Kidney (tissue), 13 donors: ENCODE measurements at regions not wholly inside any gene's neighbourhood (a gene's known extent, or its start where the extent isn't known, plus 50 kb on each side); places are given as distances from the start of the nearest gene placed in this dataset.

ENCODE experiments used
- DNase-seq, 5 donors: peaks; one replicate each; pipeline ENCODE4 v3.0.0-alpha.2; 2013 to 2020
- FAIRE-seq: peaks from 2 replicates; lab custom pipeline; 2012; peaks lifted over from hg19 to GRCh38; lab: Jason Lieb, UNC
- H3K27ac ChIP-seq, 2 donors: one replicate each; pipeline ENCODE4 v1.7.0; 2013; ENCODE audit warnings: low read depth in 2 of 2, low read length in 2 of 2, inconsistent platforms in 1 of 2
- H3K27me3 ChIP-seq: one replicate; pipeline ENCODE4 v1.7.1; 2013; ENCODE audit warnings: low read length, inconsistent platforms; ENCODE audit not compliant: control insufficient read depth, insufficient read depth
- H3K36me3 ChIP-seq, 3 donors: one replicate each; pipeline versions ENCODE4 v1.7.0 to v1.7.1; 2013; ENCODE audit warnings: low read length in 3 of 3, control low read depth in 1 of 3, inconsistent platforms in 1 of 3; ENCODE audit not compliant: insufficient read depth in 3 of 3, control insufficient read depth in 2 of 3
- H3K4me1 ChIP-seq, 3 donors: one replicate each; pipeline versions ENCODE4 v1.7.0 to v1.7.1; 2013; ENCODE audit warnings: low read length in 3 of 3, inconsistent platforms in 1 of 3, low read depth in 1 of 3; ENCODE audit not compliant: control insufficient read depth in 2 of 3, insufficient read depth in 2 of 3
- H3K4me3 ChIP-seq, 3 donors: one replicate each; pipeline versions ENCODE4 v1.7.0 to v1.8.1; 2013; ENCODE audit warnings: low read length in 3 of 3, control low read depth in 1 of 3, inconsistent platforms in 1 of 3
- H3K9ac ChIP-seq, 3 donors: one replicate each; pipeline versions ENCODE4 v1.7.0 to v1.7.1; 2013; ENCODE audit warnings: low read length in 3 of 3, control low read depth in 1 of 3, inconsistent platforms in 1 of 3
- H3K9me3 ChIP-seq, 3 donors: one replicate each; pipeline versions ENCODE4 v1.7.0 to v1.7.1; 2013; ENCODE audit warnings: low read length in 3 of 3, control low read depth in 1 of 3, inconsistent platforms in 1 of 3; ENCODE audit not compliant: control insufficient read depth in 2 of 3, insufficient read depth in 1 of 3
- intact Hi-C: fragments of 100-400 bp; cut with DNase I; formaldehyde crosslinking; loops from one replicate; pipeline ENCODE4 v1.11.1; 2022
- TF ChIP-seq, protein P1 (sequence below): IDR thresholded peaks from 3 replicates; pipeline ENCODE4 v1.5.1; 2012; ENCODE audit warnings: mild to moderate bottlenecking, moderate library complexity, borderline replicate concordance; ENCODE audit not compliant: insufficient read depth; ENCODE audit errors: extremely low read depth
- donor health status: control.
- donor health status: control.
- donor health status: control.
- donor health status: control.
- donor health status: control.
- donor health status: DM: yes; HTN: yes; CAD: no.
- donor health status: Normal renal cell carcinoma (clear cell type).

GRCh38 chr1:75996196-75996595 lies 64.0 kb upstream of the ASB17 start:
- Histone ChIP-seq H3K4me1 (no peaks in the 10 kb centered on the region), H3K9ac (no peak overlapping the region), H3K9me3 (peaks cover 0 to 4% (median 0%) of the 10 kb centered on the region in 3 donors), H3K4me3 (no peak overlapping the region), H3K27ac (no peak overlapping the region), H3K27me3 (no peaks in the 10 kb centered on the region), H3K36me3 (no peaks in the 10 kb centered on the region)
- TF ChIP-seq, protein P1, sequence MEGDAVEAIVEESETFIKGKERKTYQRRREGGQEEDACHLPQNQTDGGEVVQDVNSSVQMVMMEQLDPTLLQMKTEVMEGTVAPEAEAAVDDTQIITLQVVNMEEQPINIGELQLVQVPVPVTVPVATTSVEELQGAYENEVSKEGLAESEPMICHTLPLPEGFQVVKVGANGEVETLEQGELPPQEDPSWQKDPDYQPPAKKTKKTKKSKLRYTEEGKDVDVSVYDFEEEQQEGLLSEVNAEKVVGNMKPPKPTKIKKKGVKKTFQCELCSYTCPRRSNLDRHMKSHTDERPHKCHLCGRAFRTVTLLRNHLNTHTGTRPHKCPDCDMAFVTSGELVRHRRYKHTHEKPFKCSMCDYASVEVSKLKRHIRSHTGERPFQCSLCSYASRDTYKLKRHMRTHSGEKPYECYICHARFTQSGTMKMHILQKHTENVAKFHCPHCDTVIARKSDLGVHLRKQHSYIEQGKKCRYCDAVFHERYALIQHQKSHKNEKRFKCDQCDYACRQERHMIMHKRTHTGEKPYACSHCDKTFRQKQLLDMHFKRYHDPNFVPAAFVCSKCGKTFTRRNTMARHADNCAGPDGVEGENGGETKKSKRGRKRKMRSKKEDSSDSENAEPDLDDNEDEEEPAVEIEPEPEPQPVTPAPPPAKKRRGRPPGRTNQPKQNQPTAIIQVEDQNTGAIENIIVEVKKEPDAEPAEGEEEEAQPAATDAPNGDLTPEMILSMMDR: no peak
- DNase-seq (no peak), FAIRE-seq (no peak)
- intact Hi-C loops: no loop called here

DNA sequence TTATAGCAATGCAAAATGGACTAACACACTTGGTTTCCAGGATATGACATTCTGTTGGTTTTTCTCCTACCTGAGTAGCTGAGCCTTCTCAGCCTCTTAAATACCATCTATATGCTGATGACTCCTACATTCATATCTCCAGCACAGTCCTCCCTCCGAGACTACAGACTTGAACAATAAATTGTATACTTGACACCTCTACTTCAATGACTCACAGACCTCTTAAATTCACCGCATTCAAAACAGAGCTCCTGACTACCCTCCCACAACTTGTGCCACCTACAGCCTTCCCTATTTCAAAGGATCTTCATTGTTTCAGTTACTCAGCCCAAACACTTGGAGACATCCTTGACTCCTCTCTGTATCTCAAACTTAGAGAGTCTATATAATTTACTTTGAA lies 66.8 kb upstream of the ASB17 start:
- no peak for FAIRE-seq
- TF ChIP-seq, protein P1: no peak
- intact Hi-C loops: no loop called here
- Histone ChIP-seq H3K27ac (no peak overlapping the region), H3K27me3 (no peaks in the 10 kb centered on the region), H3K4me3 (no peak overlapping the region), H3K36me3 (no peaks in the 10 kb centered on the region), H3K9ac (no peak overlapping the region), H3K9me3 (peaks cover 0 to 4% (median 0%) of the 10 kb centered on the region in 3 donors), H3K4me1 (no peaks in the 10 kb centered on the region)
- no peak for DNase-seq

- no peak overlapping the region for H3K27ac ChIP-seq
- H3K9ac ChIP-seq: no peak overlapping the region
- TF ChIP-seq, protein P1: no peak
- H3K27me3 ChIP-seq: no peaks in the 10 kb centered on the region
- no peak overlapping the region for H3K4me3 ChIP-seq
- no peaks in the 10 kb centered on the region for H3K9me3 ChIP-seq
- no peaks in the 10 kb centered on the region for H3K4me1 ChIP-seq
- no peaks in the 10 kb centered on the region for H3K36me3 ChIP-seq
- DNase-seq: no peak
- FAIRE-seq: no peak
- intact Hi-C loops: no loop called here
Observed at GRCh38 chr1:76003946-76004345, 70.6 kb upstream of the ST6GALNAC3 start.

- H3K36me3 ChIP-seq: no peaks in the 10 kb centered on the region
- H3K9ac ChIP-seq: no peak overlapping the region
- intact Hi-C loops: no loop called here
- no peak overlapping the region for H3K27ac ChIP-seq
- no peak for FAIRE-seq
- TF ChIP-seq, protein P1: no peak
- DNase-seq: no peak
- H3K4me1 ChIP-seq: no peaks in the 10 kb centered on the region
- no peak overlapping the region for H3K4me3 ChIP-seq
- no peaks in the 10 kb centered on the region for H3K9me3 ChIP-seq
- H3K27me3 ChIP-seq: no peaks in the 10 kb centered on the region
Observed at GRCh38 chr1:76005765-76006164, 68.8 kb upstream of the ST6GALNAC3 start.
